MCF 10A (cell line): ENCODE measurements at regions not wholly inside any gene's neighbourhood (a gene's known extent, or its start where the extent isn't known, plus 50 kb on each side); places are given as distances from the start of the nearest gene placed in this dataset.
A peak's percentile ranks its signal among the peaks of the same experiment; 100 is the strongest.

Source experiments
- BruUV-seq: library from RNA; stranded (reverse); fragments of 400-500 nt; replicated peaks from 2 replicates; lab custom pipeline; 2021; lab: Mats Ljungman, UMichigan
- CTCF ChIA-PET: fragments of 300-600 bp; sonication (Branson Sonifier 250); formaldehyde crosslinking; extraction: SDS; loops from one replicate; lab custom pipeline; 2021; ENCODE audit warnings: antibody characterized with exemption, inconsistent platforms; lab: Yijun Ruan, JAX
- POLR2A ChIA-PET: fragments of 300-600, 350-650 bp; sonication (Branson Sonifier 250); formaldehyde crosslinking; extraction: SDS; loops from one replicate; lab custom pipeline; 2020; ENCODE audit warnings: antibody characterized with exemption, inconsistent platforms; lab: Yijun Ruan, JAX
- DNase-seq: peaks from one replicate; pipeline ENCODE4 v3.0.0-alpha.2; 2018; ENCODE audit not compliant: unreplicated experiment
- H3K27ac Mint-ChIP-seq: one replicate; pipeline ENCODE4 v1.8.0; 2022; ENCODE audit warnings: mild to moderate bottlenecking, low read depth, mixed read lengths; ENCODE audit not compliant: unreplicated experiment
- H3K27me3 Mint-ChIP-seq: one replicate; pipeline ENCODE4 v1.8.0; 2022; ENCODE audit warnings: mixed read lengths; ENCODE audit not compliant: insufficient read depth, unreplicated experiment
- H3K36me3 Mint-ChIP-seq: one replicate; pipeline ENCODE4 v1.8.0; 2022; ENCODE audit warnings: mild to moderate bottlenecking, moderate library complexity, mixed read lengths; ENCODE audit not compliant: insufficient read depth, unreplicated experiment
- H3K4me1 Mint-ChIP-seq: one replicate; pipeline ENCODE4 v1.8.0; 2022; ENCODE audit warnings: mixed read lengths; ENCODE audit not compliant: insufficient read depth, unreplicated experiment
- H3K4me3 Mint-ChIP-seq: one replicate; pipeline ENCODE4 v1.8.0; 2022; ENCODE audit warnings: mild to moderate bottlenecking, moderate library complexity, mixed read lengths; ENCODE audit not compliant: unreplicated experiment
- H3K9me3 Mint-ChIP-seq: one replicate; pipeline ENCODE4 v1.8.0; 2022; ENCODE audit warnings: mixed read lengths; ENCODE audit not compliant: unreplicated experiment
- CTCF ChIP-seq: fragments of 200-600 bp; IDR thresholded peaks from one replicate; pipeline ENCODE4 v1.8.0; 2022; ENCODE audit warnings: antibody characterized with exemption, mild to moderate bottlenecking; ENCODE audit not compliant: unreplicated experiment
- intact Hi-C: fragments of 100-400 bp; cut with micrococcal nuclease; formaldehyde crosslinking; loops from 2 replicates; pipeline ENCODE4 v1.14.1; 2022

- intact Hi-C loops: no loop called here
- H3K36me3 Mint-ChIP-seq: no peaks in the 10 kb centered on the region
- H3K4me3 Mint-ChIP-seq: no peak overlapping the region
- BruUV-seq: no TSS peak
- H3K27me3 Mint-ChIP-seq: no peaks in the 10 kb centered on the region
- no peak for DNase-seq
- H3K9me3 Mint-ChIP-seq: no peaks in the 10 kb centered on the region
- ChIA-PET POLR2A (interaction anchor here (0.7 to 1.5 kb wide), 3 partner anchors 9 to 21 kb away, joined by 3 to 5 read pairs (median 4); no protein-coding TSS in a partner anchor), CTCF (interaction anchor here (0.6 to 1.3 kb wide), 3 partner anchors 28 to 1022 kb away, joined by 3 to 6 read pairs (median 3); no protein-coding TSS in a partner anchor)
- peaks cover 17% of the 10 kb centered on the region for H3K4me1 Mint-ChIP-seq
- no peak for TF ChIP-seq CTCF
- H3K27ac Mint-ChIP-seq: no peak overlapping the region
Measured at GRCh38 chr2:176582176-176582575, 312.9 kb downstream of the MTX2 start.

- intact Hi-C loops: loop anchor here (1.0 kb wide), 1 partner anchor 98 kb away; no protein-coding TSS in a partner anchor
- H3K4me1 Mint-ChIP-seq: peaks cover 17% of the 10 kb centered on the region
- CTCF ChIA-PET: interaction anchor here (1.2 to 1.8 kb wide), 4 partner anchors 29 to 71 kb away, joined by 4 to 6 read pairs (median 6); no protein-coding TSS in a partner anchor
- H3K9me3 Mint-ChIP-seq: no peaks in the 10 kb centered on the region
- no peak overlapping the region for H3K4me3 Mint-ChIP-seq
- DNase-seq: peak; percentile 89
- peak overlapping the region; percentile 66 for H3K27ac Mint-ChIP-seq
- TF ChIP-seq CTCF: no peak
- no TSS peak for BruUV-seq
- H3K27me3 Mint-ChIP-seq: no peaks in the 10 kb centered on the region
- POLR2A ChIA-PET: interaction anchor here (0.7 to 1.5 kb wide), 11 partner anchors 8 to 493 kb away, joined by 3 to 5 read pairs (median 3); no protein-coding TSS in a partner anchor
- H3K36me3 Mint-ChIP-seq: no peaks in the 10 kb centered on the region
Measured at GRCh38 chr2:176582990-176583481, 313.8 kb downstream of the MTX2 start.

DNA sequence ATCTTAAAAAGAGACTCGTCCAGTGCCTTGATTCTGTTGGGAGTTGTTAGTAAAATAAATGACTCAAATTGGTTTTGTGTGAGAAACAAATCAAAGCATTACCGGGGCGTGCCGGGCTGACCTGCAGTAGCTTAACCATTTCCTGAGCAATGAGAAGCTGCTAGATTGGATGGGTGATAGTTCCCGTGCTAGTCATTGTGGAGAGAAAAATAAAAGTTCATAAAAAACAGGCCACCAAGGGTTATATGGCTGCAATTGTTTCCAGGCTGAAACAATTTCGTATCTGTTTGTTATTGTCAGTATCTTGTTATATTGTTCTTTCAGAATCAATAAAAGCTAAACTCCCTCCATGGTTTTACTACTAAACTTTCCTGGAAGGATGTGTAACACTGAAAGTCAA is 314.4 kb downstream of the MTX2 start:
- POLR2A ChIA-PET: interaction anchor here (0.7 to 1.5 kb wide), 9 partner anchors 11 to 492 kb away, joined by 3 to 5 read pairs (median 3); no protein-coding TSS in a partner anchor
- DNase-seq: peak; percentile 45
- Mint-ChIP-seq H3K27me3 (no peaks in the 10 kb centered on the region), H3K9me3 (no peaks in the 10 kb centered on the region), H3K4me1 (peaks cover 17% of the 10 kb centered on the region), H3K4me3 (peak overlapping the region; percentile 38), H3K36me3 (no peaks in the 10 kb centered on the region), H3K27ac (peak overlapping the region; percentile 66)
- no TSS peak for BruUV-seq
- CTCF ChIA-PET: interaction anchor here (1.2 to 1.8 kb wide), 4 partner anchors 29 to 70 kb away, joined by 4 to 6 read pairs (median 6); no protein-coding TSS in a partner anchor
- intact Hi-C loops: loop anchor here (1.0 kb wide), 1 partner anchor 98 kb away; no protein-coding TSS in a partner anchor
- TF ChIP-seq CTCF: no peak

DNA sequence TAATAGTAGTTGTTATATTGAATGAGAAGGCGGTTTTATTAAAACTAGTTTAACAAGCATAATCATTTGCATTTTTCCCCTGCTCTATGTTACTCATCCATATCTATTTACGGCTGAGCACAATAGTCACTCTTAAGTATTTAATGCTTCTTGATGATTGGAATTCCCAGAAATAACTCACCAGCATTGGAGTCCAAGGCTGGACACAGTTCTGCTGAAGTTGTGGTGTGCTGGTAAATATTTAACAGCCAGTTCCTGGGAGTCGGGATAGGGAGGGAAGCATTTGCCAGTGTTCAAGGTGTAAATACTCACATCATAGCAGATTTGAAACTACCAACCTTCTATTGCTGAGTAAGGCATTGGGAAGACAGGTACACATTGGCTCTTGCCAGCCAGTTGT is 315.1 kb downstream of the MTX2 start:
- no peak for TF ChIP-seq CTCF
- no peak overlapping the region for H3K27ac Mint-ChIP-seq
- no peak overlapping the region for H3K4me3 Mint-ChIP-seq
- no peaks in the 10 kb centered on the region for H3K36me3 Mint-ChIP-seq
- no peaks in the 10 kb centered on the region for H3K27me3 Mint-ChIP-seq
- no peak for DNase-seq
- H3K9me3 Mint-ChIP-seq: no peaks in the 10 kb centered on the region
- ChIA-PET POLR2A (interaction anchor here (1.1 to 1.5 kb wide), 2 partner anchors 53 to 492 kb away, joined by 3 read pairs; no protein-coding TSS in a partner anchor), CTCF (interaction anchor here (1.0 to 1.8 kb wide), 3 partner anchors 9 to 70 kb away, joined by 4 to 6 read pairs (median 5); no protein-coding TSS in a partner anchor)
- H3K4me1 Mint-ChIP-seq: peaks cover 17% of the 10 kb centered on the region
- BruUV-seq: no TSS peak
- intact Hi-C loops: no loop called here
